ENCODE measurements at regions not wholly inside any gene's neighbourhood (a gene's known extent, or its start where the extent isn't known, plus 50 kb on each side); places are given as distances from the start of the nearest gene placed in this dataset.

GRCh38 chr15:97730315-97730714 is 230.2 kb upstream of the ARRDC4 start:
- no peaks in the 10 kb centered on the region for H3K27me3 ChIP-seq
- TF ChIP-seq, protein P1, sequence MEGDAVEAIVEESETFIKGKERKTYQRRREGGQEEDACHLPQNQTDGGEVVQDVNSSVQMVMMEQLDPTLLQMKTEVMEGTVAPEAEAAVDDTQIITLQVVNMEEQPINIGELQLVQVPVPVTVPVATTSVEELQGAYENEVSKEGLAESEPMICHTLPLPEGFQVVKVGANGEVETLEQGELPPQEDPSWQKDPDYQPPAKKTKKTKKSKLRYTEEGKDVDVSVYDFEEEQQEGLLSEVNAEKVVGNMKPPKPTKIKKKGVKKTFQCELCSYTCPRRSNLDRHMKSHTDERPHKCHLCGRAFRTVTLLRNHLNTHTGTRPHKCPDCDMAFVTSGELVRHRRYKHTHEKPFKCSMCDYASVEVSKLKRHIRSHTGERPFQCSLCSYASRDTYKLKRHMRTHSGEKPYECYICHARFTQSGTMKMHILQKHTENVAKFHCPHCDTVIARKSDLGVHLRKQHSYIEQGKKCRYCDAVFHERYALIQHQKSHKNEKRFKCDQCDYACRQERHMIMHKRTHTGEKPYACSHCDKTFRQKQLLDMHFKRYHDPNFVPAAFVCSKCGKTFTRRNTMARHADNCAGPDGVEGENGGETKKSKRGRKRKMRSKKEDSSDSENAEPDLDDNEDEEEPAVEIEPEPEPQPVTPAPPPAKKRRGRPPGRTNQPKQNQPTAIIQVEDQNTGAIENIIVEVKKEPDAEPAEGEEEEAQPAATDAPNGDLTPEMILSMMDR (IDR thresholded peaks at IDR 0.05), result no peak
- intact Hi-C loops (cut with DNase I; ENCODE audit: low total_unique reads), result no loop called here
- no peak overlapping the region for H3K4me3 ChIP-seq
- DNase-seq, result no peak
- H3K4me1 ChIP-seq, result no peaks in the 10 kb centered on the region
- no peak overlapping the region for H3K27ac ChIP-seq
- no peaks in the 10 kb centered on the region for H3K36me3 ChIP-seq
- H3K9me3 ChIP-seq, result no peaks in the 10 kb centered on the region

DNA sequence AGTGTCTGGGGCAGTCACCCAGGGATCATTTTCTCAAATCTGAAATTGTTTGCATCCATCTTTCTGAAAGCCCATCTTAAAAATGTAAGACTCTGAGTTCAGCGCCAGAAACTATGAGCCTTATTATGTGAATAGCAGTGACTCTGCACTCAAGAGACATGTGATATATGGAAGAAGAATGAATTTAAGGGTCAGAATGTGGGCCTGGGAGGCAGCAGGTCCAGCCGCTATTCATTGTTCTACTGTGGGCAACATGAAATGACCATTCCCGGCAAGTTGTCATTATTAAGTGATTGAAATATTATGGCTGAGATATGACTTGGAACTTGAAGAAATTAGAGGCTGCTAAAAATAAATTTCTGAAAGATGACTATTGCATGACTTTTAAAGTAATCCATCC is 228.6 kb upstream of the ARRDC4 start:
- H3K36me3 ChIP-seq, result no peaks in the 10 kb centered on the region
- H3K27ac ChIP-seq, result no peak overlapping the region
- TF ChIP-seq, protein P1 (IDR thresholded peaks at IDR 0.05), result no peak
- H3K4me3 ChIP-seq, result no peak overlapping the region
- intact Hi-C loops (cut with DNase I; ENCODE audit: low total_unique reads), result no loop called here
- H3K4me1 ChIP-seq, result no peaks in the 10 kb centered on the region
- H3K27me3 ChIP-seq, result no peaks in the 10 kb centered on the region
- no peaks in the 10 kb centered on the region for H3K9me3 ChIP-seq
- no peak for DNase-seq

DNA sequence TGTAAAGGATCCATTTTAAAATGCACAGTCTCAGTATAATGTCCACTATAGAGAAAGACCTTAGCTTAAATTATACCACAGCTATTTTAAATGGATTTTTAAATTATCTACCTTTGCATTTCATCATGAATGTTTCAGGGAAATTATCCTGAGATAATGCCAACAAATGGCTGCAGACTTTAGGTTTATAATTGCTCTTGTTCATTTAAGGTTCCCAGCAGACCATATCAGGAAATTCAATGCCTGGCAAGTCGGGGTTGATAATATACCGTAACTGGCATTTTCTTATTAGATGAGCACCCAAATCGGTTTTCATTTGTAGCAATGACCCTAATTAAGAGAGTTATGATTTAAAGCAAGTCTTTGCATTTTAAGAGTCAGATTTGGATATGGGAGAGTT is 227.1 kb upstream of the ARRDC4 start:
- H3K9me3 ChIP-seq, result no peaks in the 10 kb centered on the region
- H3K27me3 ChIP-seq, result no peaks in the 10 kb centered on the region
- H3K36me3 ChIP-seq, result no peaks in the 10 kb centered on the region
- no peak overlapping the region for H3K4me3 ChIP-seq
- intact Hi-C loops (cut with DNase I; ENCODE audit: low total_unique reads), result no loop called here
- no peak for DNase-seq
- no peak overlapping the region for H3K27ac ChIP-seq
- TF ChIP-seq, protein P1 (IDR thresholded peaks at IDR 0.05), result no peak
- no peaks in the 10 kb centered on the region for H3K4me1 ChIP-seq

- H3K4me3 ChIP-seq, result no peak overlapping the region
- H3K4me1 ChIP-seq, result no peaks in the 10 kb centered on the region
- no peak for DNase-seq
- H3K27ac ChIP-seq, result no peak overlapping the region
- intact Hi-C loops (cut with DNase I; ENCODE audit: low total_unique reads), result no loop called here
- H3K36me3 ChIP-seq, result no peaks in the 10 kb centered on the region
- TF ChIP-seq, protein P1 (IDR thresholded peaks at IDR 0.05), result no peak
- H3K27me3 ChIP-seq, result no peaks in the 10 kb centered on the region
- no peaks in the 10 kb centered on the region for H3K9me3 ChIP-seq
These were observed 223.8 kb upstream of the ARRDC4 start for GRCh38 chr15:97736748-97737147.

DNA sequence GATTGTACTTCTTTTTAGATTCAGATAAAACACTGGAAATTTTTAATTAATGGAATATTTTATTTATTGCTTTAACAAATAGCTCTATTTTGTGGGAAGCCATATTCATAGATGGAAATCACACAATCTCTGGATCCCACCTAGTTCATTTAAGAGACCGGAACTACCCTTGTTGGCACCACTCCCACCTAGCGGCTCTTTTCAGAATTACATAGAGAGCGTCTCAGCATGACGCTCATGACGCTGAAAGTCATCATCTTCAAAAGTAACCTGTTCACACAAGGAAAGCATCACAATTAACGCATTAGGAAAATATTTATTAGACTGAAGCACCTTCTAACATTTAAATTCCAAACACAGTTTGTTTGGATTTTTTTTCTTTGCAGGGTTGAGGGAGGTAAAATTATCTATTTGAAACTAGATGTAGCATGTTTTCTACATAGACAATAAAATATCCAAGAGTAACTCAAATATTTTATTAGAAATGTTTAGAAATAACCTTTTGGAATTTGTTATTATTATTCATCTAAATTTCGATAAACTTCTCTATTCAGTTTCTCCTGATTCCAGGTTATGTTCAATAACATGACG is 214.9 kb upstream of the ARRDC4 start:
- Histone ChIP-seq H3K9me3 (no peaks in the 10 kb centered on the region), H3K27ac (no peak overlapping the region), H3K36me3 (no peaks in the 10 kb centered on the region), H3K4me3 (no peak overlapping the region), H3K4me1 (no peaks in the 10 kb centered on the region), H3K27me3 (no peaks in the 10 kb centered on the region)
- TF ChIP-seq, protein P1 (IDR thresholded peaks at IDR 0.05), result peak in 1 of 2 experiments; percentile 28
- intact Hi-C loops (cut with DNase I; ENCODE audit: low total_unique reads), result no loop called here
- DNase-seq, result no peak

DNA sequence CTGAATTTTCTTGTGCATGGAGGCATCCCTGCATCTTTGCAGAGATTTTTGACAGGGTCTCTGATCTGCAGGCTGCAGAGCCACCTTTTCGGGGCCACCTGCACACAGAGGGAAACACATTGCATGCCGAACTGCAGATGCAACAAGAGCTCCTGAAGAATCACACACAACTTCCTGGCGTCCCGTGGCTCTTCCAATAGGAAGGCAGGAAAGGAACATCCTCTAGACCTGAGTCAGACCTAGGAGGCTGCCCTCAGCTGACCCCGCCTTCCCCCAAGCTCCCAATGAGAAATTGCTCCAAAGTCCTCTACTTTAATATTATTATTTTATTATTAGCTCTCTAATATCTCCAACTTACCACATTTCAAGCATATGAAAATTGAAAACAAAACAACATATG is 213.2 kb upstream of the ARRDC4 start:
- TF ChIP-seq, protein P1 (IDR thresholded peaks at IDR 0.05), result no peak
- Histone ChIP-seq H3K4me1 (no peaks in the 10 kb centered on the region), H3K4me3 (no peak overlapping the region), H3K27ac (no peak overlapping the region), H3K9me3 (no peaks in the 10 kb centered on the region), H3K36me3 (no peaks in the 10 kb centered on the region), H3K27me3 (no peaks in the 10 kb centered on the region)
- intact Hi-C loops (cut with DNase I; ENCODE audit: low total_unique reads), result no loop called here
- no peak for DNase-seq

Data from tibial artery (tissue), 4 donors.